Bronchial epithelial cell (primary cell): ENCODE measurements at regions not wholly inside any gene's neighbourhood (a gene's known extent, or its start where the extent isn't known, plus 50 kb on each side); places are given as distances from the start of the nearest gene placed in this dataset.

ENCODE experiments used
- DNase-seq: peaks from one replicate; pipeline ENCODE4 v3.0.0-alpha.2; 2010; ENCODE audit warnings: low read depth
- FAIRE-seq: peaks from 2 replicates; lab custom pipeline; 2011; peaks lifted over from hg19 to GRCh38; lab: Jason Lieb, UNC
- H3K27me3 ChIP-seq: 2 replicates; pipeline ENCODE4 v1.5.1; 2011; ENCODE audit warnings: low read length; ENCODE audit not compliant: control insufficient read depth, insufficient read depth
- H3K36me3 ChIP-seq: 2 replicates; pipeline ENCODE4 v1.5.1; 2011; ENCODE audit warnings: low read length; ENCODE audit not compliant: control insufficient read depth, insufficient read depth
- H3K4me3 ChIP-seq: 2 replicates; pipeline ENCODE4 v1.5.1; 2011; ENCODE audit warnings: mild to moderate bottlenecking, low read depth, low read length, control low read depth
- TF ChIP-seq, protein P1 (sequence below): IDR thresholded peaks from 2 replicates; pipeline ENCODE4 v1.5.1; 2011; ENCODE audit warnings: mild to moderate bottlenecking, moderate library complexity, low read length, control low read depth, inconsistent platforms; ENCODE audit not compliant: insufficient read depth, severe bottlenecking

DNA sequence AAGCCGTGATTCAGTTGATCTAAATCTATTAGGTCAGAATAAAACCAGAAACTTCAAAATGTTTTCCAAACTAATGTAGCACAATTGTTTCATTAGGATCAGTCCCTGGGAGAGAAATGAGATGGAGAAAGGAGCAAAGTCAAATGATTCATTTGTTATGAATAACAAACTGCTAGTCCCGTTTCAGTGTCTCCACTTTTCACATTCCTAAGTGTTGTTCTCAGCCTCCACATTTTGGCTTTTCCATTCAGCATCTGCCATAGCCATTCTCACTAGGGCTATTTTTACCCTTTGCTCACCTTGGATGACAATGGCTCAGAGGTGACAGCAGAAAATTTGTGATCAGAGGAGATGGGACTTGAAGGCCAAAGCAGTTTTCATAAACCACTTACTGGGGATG is 314.1 kb upstream of the KIF2A start:
- TF ChIP-seq, protein P1, sequence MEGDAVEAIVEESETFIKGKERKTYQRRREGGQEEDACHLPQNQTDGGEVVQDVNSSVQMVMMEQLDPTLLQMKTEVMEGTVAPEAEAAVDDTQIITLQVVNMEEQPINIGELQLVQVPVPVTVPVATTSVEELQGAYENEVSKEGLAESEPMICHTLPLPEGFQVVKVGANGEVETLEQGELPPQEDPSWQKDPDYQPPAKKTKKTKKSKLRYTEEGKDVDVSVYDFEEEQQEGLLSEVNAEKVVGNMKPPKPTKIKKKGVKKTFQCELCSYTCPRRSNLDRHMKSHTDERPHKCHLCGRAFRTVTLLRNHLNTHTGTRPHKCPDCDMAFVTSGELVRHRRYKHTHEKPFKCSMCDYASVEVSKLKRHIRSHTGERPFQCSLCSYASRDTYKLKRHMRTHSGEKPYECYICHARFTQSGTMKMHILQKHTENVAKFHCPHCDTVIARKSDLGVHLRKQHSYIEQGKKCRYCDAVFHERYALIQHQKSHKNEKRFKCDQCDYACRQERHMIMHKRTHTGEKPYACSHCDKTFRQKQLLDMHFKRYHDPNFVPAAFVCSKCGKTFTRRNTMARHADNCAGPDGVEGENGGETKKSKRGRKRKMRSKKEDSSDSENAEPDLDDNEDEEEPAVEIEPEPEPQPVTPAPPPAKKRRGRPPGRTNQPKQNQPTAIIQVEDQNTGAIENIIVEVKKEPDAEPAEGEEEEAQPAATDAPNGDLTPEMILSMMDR, result no peak

DNA sequence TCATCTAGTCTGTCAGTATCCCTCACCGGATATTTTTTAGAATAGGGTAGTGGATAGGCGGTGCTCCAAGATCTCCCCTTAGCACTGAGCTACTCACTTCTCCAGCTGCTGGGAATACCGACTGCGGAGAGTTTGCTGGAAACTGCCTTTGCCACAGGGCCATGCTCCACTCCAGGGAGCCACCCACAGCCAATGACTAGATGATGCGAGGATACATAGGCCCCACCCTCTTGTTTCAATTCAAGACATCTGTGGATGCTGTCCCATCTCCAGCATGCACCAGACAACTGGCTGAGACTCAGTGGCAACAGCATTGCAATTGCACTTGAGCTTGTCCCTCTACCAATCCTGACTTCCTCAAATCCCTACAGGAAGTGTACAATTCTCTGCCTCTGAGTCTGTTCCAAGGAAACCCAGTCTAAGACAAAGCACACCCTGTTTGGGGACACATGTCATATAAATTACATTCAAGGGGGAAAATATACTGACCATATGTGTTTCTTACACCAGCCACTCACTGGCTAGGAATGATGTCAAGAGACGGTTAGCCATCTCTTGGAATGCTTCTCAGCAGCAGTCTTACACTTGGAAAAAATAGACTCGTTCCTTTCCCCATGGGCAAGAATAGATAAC is 312.6 kb upstream of the KIF2A start:
- no peak for FAIRE-seq
- Histone ChIP-seq H3K4me3 (no peak overlapping the region), H3K36me3 (no peaks in the 10 kb centered on the region), H3K27me3 (no peaks in the 10 kb centered on the region)
- DNase-seq, result no peak
- TF ChIP-seq, protein P1, result no peak

More for the DNA sequence above, 314.1 kb upstream of the KIF2A start:
- peak; percentile 27 for DNase-seq
- peak; percentile 77 for FAIRE-seq
- Histone ChIP-seq H3K27me3 (no peaks in the 10 kb centered on the region), H3K36me3 (no peaks in the 10 kb centered on the region), H3K4me3 (no peak overlapping the region)

DNA sequence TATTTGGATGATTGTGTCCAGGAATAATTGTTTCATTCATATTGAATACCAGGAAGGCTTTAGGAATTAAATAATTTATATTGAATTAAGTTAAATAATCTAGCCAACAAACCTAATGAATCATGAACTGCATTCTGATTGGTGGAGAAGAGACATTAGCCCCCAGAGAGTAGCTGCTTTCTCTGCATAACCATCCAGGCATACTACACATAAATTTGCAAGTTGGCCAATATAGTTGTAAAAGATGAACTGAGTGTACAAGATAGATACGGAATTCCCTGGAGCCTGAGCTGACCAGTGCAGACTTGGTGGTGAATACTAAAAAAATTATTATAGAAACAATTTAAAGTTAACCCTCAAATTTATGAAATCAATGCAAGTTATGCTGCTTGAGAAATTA is 311.8 kb upstream of the KIF2A start:
- Histone ChIP-seq H3K27me3 (no peaks in the 10 kb centered on the region), H3K36me3 (no peaks in the 10 kb centered on the region), H3K4me3 (no peak overlapping the region)
- no peak for DNase-seq
- TF ChIP-seq, protein P1, result no peak
- no peak for FAIRE-seq

DNA sequence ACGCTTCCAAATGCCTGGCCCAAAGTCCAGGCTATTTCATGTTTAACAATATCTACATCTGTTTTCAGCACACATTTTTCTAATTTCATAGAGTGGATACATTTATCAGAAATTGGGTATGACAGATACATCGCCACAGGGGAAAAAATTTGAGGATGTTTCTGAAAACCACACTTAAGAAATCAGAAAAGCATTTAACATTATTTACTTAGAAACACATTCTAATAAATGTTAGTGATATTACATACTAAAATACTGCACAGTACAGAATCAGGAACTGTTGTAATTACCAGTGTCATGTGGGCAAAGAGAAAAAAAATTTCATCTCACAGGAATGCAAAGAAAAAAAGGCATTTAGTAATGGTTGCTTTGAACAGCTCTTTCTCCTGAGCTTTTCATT is 310.5 kb upstream of the KIF2A start:
- DNase-seq (no peak), FAIRE-seq (no peak)
- TF ChIP-seq, protein P1, result no peak
- H3K36me3 ChIP-seq, result no peaks in the 10 kb centered on the region
- no peaks in the 10 kb centered on the region for H3K27me3 ChIP-seq
- H3K4me3 ChIP-seq, result no peak overlapping the region

DNA sequence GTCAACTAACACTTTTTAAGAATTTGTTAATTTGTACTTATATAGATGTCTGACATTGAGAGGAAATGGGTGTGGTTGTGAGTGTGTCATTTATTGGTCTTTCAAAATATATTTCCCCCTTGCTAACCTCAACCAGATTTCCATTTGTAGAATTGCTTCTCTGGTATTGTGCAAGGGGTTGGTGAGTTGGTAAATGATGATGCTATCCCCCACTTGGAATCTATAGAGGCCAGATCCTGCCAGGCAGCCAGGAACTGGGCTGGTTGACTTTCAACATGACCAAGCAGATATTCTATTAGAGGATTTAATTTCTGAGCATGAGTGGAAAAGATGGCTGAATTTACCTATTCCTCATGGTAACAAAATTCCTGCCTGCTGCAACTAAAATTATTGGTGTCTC is 306.6 kb upstream of the KIF2A start:
- Histone ChIP-seq H3K27me3 (no peaks in the 10 kb centered on the region), H3K36me3 (no peaks in the 10 kb centered on the region), H3K4me3 (no peak overlapping the region)
- peak; percentile 86 for DNase-seq
- TF ChIP-seq, protein P1, result no peak
- FAIRE-seq, result no peak

DNA sequence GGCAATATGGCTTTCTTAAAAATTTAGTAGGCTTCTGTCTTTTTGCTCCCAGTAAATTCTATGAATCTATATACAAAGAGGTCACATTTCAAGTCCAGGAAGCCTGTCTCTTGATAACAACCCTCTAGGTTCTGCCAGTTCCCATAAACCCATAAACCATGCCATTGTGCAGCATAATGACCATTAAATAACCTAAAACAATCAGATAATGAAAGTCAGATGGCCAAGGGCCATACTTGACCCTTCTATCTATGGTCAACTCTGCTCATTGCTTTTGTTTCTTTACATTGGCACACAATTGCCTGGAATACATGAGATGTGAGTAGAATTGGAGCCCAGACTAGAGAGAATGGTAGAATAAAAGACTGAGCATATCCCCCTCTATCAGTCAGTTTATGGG is 305.4 kb upstream of the KIF2A start:
- no peak overlapping the region for H3K4me3 ChIP-seq
- no peaks in the 10 kb centered on the region for H3K36me3 ChIP-seq
- FAIRE-seq (no peak), DNase-seq (no peak)
- TF ChIP-seq, protein P1, result no peak
- no peaks in the 10 kb centered on the region for H3K27me3 ChIP-seq
